BLaER1 (cell line): ENCODE measurements at regions not wholly inside any gene's neighbourhood (a gene's known extent, or its start where the extent isn't known, plus 50 kb on each side); places are given as distances from the start of the nearest gene placed in this dataset.

ENCODE experiments used
- H3K27ac ChIP-seq: shearing (Covaris generic); formaldehyde crosslinking; 2 replicates; pipeline ENCODE4 v1.8.1; 2022
- H3K27me3 ChIP-seq: shearing (Covaris generic); formaldehyde crosslinking; 2 replicates; pipeline ENCODE4 v1.8.1; 2022
- H3K36me3 ChIP-seq: shearing (Covaris generic); formaldehyde crosslinking; 2 replicates; pipeline ENCODE4 v1.8.1; 2022
- H3K4me1 ChIP-seq: shearing (Covaris generic); formaldehyde crosslinking; 2 replicates; pipeline ENCODE4 v1.8.1; 2022
- H3K4me2 ChIP-seq: shearing (Covaris generic); formaldehyde crosslinking; 2 replicates; pipeline ENCODE4 v1.8.1; 2022
- H3K4me3 ChIP-seq: shearing (Covaris generic); formaldehyde crosslinking; 2 replicates; pipeline ENCODE4 v1.8.1; 2022
- H3K9ac ChIP-seq: shearing (Covaris generic); formaldehyde crosslinking; 2 replicates; pipeline ENCODE4 v1.8.1; 2022
- H3K9me3 ChIP-seq: shearing (Covaris generic); formaldehyde crosslinking; 2 replicates; pipeline ENCODE4 v1.8.1; 2022
- H4K20me1 ChIP-seq: shearing (Covaris generic); formaldehyde crosslinking; 2 replicates; pipeline ENCODE4 v1.8.1; 2022
- Cebpa-rat ChIP-seq: shearing (Covaris generic); IDR thresholded peaks from 2 replicates; pipeline ENCODE4 v1.8.1; 2022

GRCh38 chr15:87528873-87529272 lies 727.7 kb downstream of the NTRK3 start:
- Histone ChIP-seq H3K4me1 (no peaks in the 10 kb centered on the region), H3K4me2 (no peak overlapping the region), H3K9ac (no peak overlapping the region), H3K27ac (no peak overlapping the region), H3K27me3 (no peaks in the 10 kb centered on the region), H3K4me3 (no peak overlapping the region), H3K36me3 (no peaks in the 10 kb centered on the region), H3K9me3 (peaks cover 10% of the 10 kb centered on the region; the same call in 1 of the 2 replicates), H4K20me1 (no peaks in the 10 kb centered on the region)
- TF ChIP-seq Cebpa-rat = no peak

- H3K4me2 ChIP-seq = no peak overlapping the region
- H3K4me1 ChIP-seq = no peaks in the 10 kb centered on the region
- H4K20me1 ChIP-seq = no peaks in the 10 kb centered on the region
- no peak overlapping the region for H3K27ac ChIP-seq
- H3K9ac ChIP-seq = no peak overlapping the region
- H3K27me3 ChIP-seq = no peaks in the 10 kb centered on the region
- TF ChIP-seq Cebpa-rat = no peak
- H3K36me3 ChIP-seq = no peaks in the 10 kb centered on the region
- H3K9me3 ChIP-seq = 0 out of 2 replicates have a peak, but pooled peaks cover 1% of the 10 kb centered on the region
- H3K4me3 ChIP-seq = no peak overlapping the region
Observed at GRCh38 chr15:87527875-87528274, 728.7 kb downstream of the NTRK3 start.

- Histone ChIP-seq H3K36me3 (no peaks in the 10 kb centered on the region), H3K9me3 (no peaks in the 10 kb centered on the region), H3K27me3 (no peaks in the 10 kb centered on the region), H3K4me2 (no peak overlapping the region), H4K20me1 (no peaks in the 10 kb centered on the region), H3K9ac (no peak overlapping the region), H3K27ac (no peak overlapping the region), H3K4me1 (no peaks in the 10 kb centered on the region), H3K4me3 (no peak overlapping the region)
- no peak for TF ChIP-seq Cebpa-rat
Observed at GRCh38 chr15:87527416-87527815, 729.1 kb downstream of the NTRK3 start.

GRCh38 chr15:87523516-87523915 lies 733.0 kb downstream of the NTRK3 start:
- Histone ChIP-seq H3K9ac (no peak overlapping the region), H3K9me3 (no peaks in the 10 kb centered on the region), H3K27ac (no peak overlapping the region), H3K4me3 (no peak overlapping the region), H3K36me3 (no peaks in the 10 kb centered on the region), H3K4me2 (no peak overlapping the region), H3K4me1 (no peaks in the 10 kb centered on the region), H4K20me1 (no peaks in the 10 kb centered on the region), H3K27me3 (no peaks in the 10 kb centered on the region)
- TF ChIP-seq Cebpa-rat = no peak

GRCh38 chr15:87522997-87523396 lies 733.5 kb downstream of the NTRK3 start:
- H3K4me3 ChIP-seq = no peak overlapping the region
- no peak overlapping the region for H3K4me2 ChIP-seq
- no peaks in the 10 kb centered on the region for H3K36me3 ChIP-seq
- no peak overlapping the region for H3K9ac ChIP-seq
- H3K9me3 ChIP-seq = no peaks in the 10 kb centered on the region
- no peak for TF ChIP-seq Cebpa-rat
- H4K20me1 ChIP-seq = no peaks in the 10 kb centered on the region
- H3K27me3 ChIP-seq = no peaks in the 10 kb centered on the region
- no peaks in the 10 kb centered on the region for H3K4me1 ChIP-seq
- H3K27ac ChIP-seq = no peak overlapping the region

- Histone ChIP-seq H3K27me3 (no peaks in the 10 kb centered on the region), H3K4me2 (no peak overlapping the region), H3K9me3 (no peaks in the 10 kb centered on the region), H3K9ac (no peak overlapping the region), H3K4me1 (no peaks in the 10 kb centered on the region), H3K4me3 (no peak overlapping the region), H3K36me3 (no peaks in the 10 kb centered on the region), H4K20me1 (no peaks in the 10 kb centered on the region), H3K27ac (no peak overlapping the region)
- no peak for TF ChIP-seq Cebpa-rat
Observed at GRCh38 chr15:87518957-87519356, 737.6 kb downstream of the NTRK3 start.

GRCh38 chr15:87508086-87508485 lies 748.5 kb downstream of the NTRK3 start:
- H3K4me1 ChIP-seq = no peaks in the 10 kb centered on the region
- no peaks in the 10 kb centered on the region for H3K36me3 ChIP-seq
- no peak overlapping the region for H3K4me2 ChIP-seq
- no peak for TF ChIP-seq Cebpa-rat
- no peak overlapping the region for H3K27ac ChIP-seq
- H3K9ac ChIP-seq = no peak overlapping the region
- H4K20me1 ChIP-seq = no peaks in the 10 kb centered on the region
- no peaks in the 10 kb centered on the region for H3K27me3 ChIP-seq
- H3K9me3 ChIP-seq = no peaks in the 10 kb centered on the region; the same call in 1 of the 2 replicates
- H3K4me3 ChIP-seq = no peak overlapping the region

GRCh38 chr15:87502173-87502572 lies 754.4 kb downstream of the NTRK3 start:
- Histone ChIP-seq H3K9me3 (no peaks in the 10 kb centered on the region), H3K4me2 (no peak overlapping the region), H3K27ac (no peak overlapping the region), H3K4me1 (no peaks in the 10 kb centered on the region), H3K27me3 (no peaks in the 10 kb centered on the region), H3K36me3 (no peaks in the 10 kb centered on the region), H4K20me1 (no peaks in the 10 kb centered on the region), H3K9ac (no peak overlapping the region), H3K4me3 (no peak overlapping the region)
- no peak for TF ChIP-seq Cebpa-rat

- no peaks in the 10 kb centered on the region for H3K27me3 ChIP-seq
- no peaks in the 10 kb centered on the region for H3K4me1 ChIP-seq
- no peaks in the 10 kb centered on the region for H3K9me3 ChIP-seq
- H3K27ac ChIP-seq = no peak overlapping the region
- TF ChIP-seq Cebpa-rat = no peak
- H3K4me3 ChIP-seq = no peak overlapping the region
- no peaks in the 10 kb centered on the region for H3K36me3 ChIP-seq
- no peak overlapping the region for H3K4me2 ChIP-seq
- H3K9ac ChIP-seq = no peak overlapping the region
- H4K20me1 ChIP-seq = no peaks in the 10 kb centered on the region
Observed at GRCh38 chr15:87500240-87500639, 756.3 kb downstream of the NTRK3 start.

- TF ChIP-seq Cebpa-rat = no peak
- no peaks in the 10 kb centered on the region for H3K4me1 ChIP-seq
- no peaks in the 10 kb centered on the region for H3K9me3 ChIP-seq
- no peak overlapping the region for H3K27ac ChIP-seq
- H3K9ac ChIP-seq = no peak overlapping the region
- no peaks in the 10 kb centered on the region for H3K36me3 ChIP-seq
- no peaks in the 10 kb centered on the region for H4K20me1 ChIP-seq
- H3K27me3 ChIP-seq = no peaks in the 10 kb centered on the region
- no peak overlapping the region for H3K4me2 ChIP-seq
- H3K4me3 ChIP-seq = no peak overlapping the region
Observed at GRCh38 chr15:87498560-87498959, 758.0 kb downstream of the NTRK3 start.

GRCh38 chr15:87496795-87497194 lies 759.7 kb downstream of the NTRK3 start:
- no peak for TF ChIP-seq Cebpa-rat
- H3K27me3 ChIP-seq = no peaks in the 10 kb centered on the region
- H3K4me1 ChIP-seq = no peaks in the 10 kb centered on the region
- no peaks in the 10 kb centered on the region for H3K36me3 ChIP-seq
- no peaks in the 10 kb centered on the region for H3K9me3 ChIP-seq
- no peak overlapping the region for H3K4me3 ChIP-seq
- H3K4me2 ChIP-seq = no peak overlapping the region
- H3K9ac ChIP-seq = no peak overlapping the region
- H3K27ac ChIP-seq = no peak overlapping the region
- H4K20me1 ChIP-seq = no peaks in the 10 kb centered on the region
